CD4-positive, alpha-beta T cell treated with Interleukin-21 for 1 hour (primary cell): ENCODE measurements at regions not wholly inside any gene's neighbourhood (a gene's known extent, or its start where the extent isn't known, plus 50 kb on each side); places are given as distances from the start of the nearest gene placed in this dataset.
"Not testable (repeated sequence)": the region's sequence is repeated elsewhere in the genome, so short reads cannot be mapped to it uniquely, and the experiment has no call there.

ENCODE experiments used
- DNase-seq: peaks from one replicate; pipeline ENCODE4 v3.0.0-alpha.2; 2020

DNA sequence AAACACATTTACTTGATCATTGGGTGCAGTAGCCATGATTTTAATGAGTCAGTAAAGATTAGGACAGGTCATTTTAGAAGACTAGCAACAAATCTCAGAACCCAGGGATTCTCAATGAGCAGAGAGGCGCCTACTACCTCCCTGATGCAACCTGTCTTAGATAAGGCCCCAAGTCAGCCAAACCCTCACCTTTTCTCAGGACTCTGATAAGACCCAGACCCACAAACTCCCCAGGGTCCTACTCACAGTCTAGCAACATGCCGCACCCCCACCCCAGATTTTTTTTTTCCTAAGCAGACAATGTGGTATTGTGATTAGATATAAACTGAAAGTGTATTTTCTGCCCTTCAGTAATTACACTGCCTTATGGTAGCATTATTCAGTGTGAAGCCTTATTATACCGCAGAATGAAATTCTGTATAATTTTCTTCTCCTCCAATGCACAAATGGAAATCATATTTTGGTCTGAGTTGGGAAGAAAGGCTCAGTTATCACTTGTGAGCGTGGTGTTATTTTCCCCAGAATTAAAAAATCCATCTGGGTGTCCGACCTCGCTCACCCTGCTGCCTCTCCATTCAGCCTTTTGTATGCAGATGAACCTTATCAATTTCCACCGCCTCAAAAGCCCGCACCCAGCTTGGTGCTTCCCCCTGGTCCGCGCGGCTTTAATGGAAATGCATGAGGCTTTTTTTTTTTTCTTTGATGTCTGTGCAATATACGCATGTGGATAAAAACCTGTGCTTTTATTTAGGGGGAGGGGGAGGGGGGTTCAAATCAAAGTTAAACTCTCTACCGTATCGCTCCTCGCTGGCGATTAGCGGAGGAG is 122.0 kb upstream of the SOX14 start:
- no peak for DNase-seq

DNA sequence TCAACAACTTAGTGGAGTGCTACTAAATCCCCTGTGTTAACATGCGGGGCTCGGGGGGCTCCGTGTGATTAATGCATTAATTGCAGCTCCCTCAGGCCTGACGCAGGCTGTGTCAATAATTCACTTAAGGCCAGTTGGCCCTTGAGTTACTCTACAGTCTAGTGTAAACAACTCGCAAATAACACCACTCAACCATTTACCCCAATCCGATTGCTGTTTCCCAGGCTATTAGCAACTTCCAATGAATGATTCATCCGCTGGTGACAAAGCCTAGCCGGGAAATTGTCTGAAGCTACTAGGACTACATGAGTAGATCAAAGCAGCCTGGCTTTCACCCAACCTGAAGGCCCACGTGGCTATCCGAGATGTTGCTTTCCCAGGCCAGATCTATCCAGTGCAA is 121.3 kb upstream of the SOX14 start:
- no peak for DNase-seq

DNA sequence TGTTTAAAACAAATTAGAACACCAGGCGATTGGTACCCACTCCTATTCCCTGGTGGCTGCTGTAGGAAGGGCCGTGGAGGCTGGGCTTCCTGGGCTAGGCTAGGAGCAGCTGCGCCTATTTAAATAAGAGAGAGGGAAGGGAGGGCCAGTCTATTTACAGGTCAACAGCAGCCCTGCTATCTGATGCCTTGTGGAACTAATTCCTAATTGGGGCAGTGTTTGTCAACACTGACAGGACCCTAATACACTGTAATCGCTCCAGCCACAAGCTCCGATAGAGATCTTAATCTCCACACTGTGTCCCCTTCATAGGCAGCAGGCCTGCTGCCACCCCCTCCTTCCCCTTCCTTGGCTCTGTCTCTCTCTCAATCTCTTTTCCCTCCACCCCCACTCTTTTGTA is 116.9 kb upstream of the SOX14 start:
- DNase-seq: no peak

DNA sequence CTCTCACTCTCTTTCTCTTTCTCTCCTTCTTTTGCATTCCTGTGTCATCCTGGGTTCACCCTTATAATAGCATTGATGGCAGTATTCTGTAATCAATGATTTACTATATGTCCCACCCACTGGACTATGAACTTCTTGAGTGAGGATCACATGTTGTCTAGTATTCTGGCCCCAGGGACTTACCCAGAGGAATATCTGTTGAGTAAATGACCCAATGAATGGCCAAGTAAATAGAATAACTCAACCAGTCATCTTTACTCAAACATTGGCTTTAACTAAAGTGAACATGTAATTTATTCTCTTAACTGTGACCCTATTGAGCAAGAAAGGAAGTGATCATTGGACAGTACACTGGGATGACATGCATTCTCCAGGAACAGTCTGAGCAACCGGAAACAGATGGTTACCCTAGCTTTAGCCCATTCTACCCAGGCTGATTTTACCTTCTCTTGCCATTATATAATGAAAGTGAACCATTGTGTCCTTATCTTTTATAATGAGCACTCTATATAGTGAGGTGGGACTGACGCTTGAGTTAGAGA is 94.5 kb upstream of the SOX14 start:
- DNase-seq: no peak

DNA sequence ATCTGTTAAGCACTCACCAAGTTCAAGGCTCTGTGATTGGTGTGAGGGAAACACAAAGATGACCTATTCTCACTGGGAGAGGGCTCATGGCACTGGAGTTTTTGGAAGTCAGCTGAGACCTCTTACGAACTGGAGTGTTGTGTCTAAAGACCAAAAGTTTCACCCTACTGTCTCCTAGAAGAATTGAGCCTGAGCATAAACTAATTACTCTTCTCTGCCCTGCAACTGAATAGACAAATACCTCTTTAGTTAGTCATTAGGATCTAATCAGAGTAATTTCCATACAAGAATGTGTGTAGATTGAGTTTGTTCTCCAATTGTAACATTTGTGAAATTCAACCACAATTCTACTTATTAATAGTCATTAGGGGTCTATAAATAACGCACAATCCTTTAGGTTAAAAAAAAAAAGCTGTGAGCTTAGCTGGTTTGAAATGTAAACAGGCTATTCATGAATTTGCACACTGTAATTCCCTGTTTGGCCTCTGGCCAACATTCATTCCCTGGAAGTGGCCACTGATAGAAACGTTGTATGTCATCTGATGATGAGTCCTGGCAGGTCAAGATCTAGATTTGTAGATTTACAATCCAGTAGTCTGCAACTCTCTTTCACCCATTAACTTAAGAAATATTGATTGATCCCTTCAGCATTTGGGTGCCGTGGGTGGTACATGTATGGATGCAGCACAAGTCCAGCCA is 76.8 kb upstream of the SOX14 start:
- DNase-seq: no peak

DNA sequence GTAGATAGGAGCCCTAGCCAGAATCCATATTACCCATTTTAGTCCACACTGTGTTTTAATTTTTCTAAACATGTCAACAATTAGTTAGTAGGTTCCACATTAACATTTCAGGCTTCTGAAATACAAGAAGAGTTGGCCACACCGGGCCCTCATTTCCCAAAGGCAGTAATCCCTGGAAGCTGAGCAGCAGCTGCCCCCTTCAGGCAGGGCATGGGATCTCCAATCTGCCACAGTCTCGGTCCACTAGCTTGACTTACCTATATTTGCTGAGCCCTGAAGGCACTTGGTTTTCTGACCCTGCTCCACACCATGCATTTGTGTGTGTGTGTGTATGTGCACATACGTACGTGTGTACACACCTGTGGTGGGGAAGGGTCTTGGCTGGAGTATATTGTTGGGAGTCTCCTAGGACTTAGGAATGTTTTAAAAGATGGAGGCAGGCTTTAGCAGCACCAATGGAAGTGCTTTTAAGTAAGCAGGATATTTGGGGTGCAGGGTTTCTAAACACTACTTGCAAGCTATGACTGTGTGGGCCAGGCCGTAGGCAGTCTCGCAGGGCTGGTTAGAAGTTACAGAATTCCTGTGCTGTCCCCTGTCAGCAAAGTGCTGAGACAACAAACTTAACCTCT is 71.2 kb upstream of the SOX14 start:
- DNase-seq: no peak

DNA sequence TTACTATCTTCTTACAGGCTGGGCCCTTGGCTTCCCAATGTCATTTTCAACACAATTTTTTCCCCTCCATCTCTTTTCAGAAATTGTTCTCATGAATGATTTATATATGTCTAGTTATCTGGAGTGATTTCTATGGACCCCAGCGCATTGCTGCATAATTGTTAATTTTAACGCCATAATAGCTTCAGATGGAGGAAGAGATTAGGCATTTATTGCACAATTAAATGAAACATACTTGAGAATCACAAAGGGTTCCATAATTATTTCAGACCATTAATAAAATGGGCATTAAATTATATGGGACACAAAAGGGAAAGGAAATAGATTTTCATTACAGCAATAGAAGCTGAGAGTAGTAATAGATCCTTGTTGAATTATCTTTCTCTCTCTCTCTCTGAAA is 70.3 kb upstream of the SOX14 start:
- no peak for DNase-seq

DNA sequence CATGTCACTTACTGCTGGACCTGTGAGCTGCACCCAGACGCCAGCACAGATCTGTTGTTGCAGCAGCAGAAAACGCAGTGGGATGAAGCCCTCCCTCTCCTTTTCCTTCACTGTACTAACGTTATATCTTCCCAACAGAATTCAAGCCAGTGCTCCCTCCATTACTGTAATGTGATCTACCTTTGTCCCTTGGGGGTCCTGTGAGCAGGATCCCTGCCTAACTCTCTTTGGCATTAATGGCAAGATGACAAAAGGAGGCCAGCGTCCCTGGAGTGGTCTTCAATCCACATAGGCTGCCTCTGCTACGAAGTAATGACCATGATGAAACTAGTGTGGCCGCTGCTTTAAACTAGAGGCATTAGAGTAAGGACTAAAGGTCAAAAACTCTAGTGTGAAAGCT is 69.3 kb upstream of the SOX14 start:
- no peak for DNase-seq

DNA sequence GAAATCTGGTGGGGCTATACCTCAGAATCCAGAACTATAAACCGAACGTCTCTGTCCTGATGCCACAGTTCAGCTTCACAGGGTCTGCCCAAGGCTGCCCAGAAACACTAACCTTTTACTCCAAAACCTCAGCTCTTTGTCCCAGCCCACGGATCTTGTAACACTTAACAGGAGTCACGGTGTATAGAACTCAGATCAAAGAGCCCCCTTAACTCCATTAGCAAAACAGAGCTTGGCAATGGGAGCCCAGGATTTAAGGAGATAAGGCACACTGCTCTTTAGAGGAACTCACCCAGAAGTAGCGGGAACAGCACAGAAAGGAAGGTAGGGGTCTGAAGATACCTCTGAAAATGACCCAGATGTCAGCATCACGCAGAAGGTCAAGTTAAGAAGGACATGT is 68.8 kb upstream of the SOX14 start:
- DNase-seq: no peak

DNA sequence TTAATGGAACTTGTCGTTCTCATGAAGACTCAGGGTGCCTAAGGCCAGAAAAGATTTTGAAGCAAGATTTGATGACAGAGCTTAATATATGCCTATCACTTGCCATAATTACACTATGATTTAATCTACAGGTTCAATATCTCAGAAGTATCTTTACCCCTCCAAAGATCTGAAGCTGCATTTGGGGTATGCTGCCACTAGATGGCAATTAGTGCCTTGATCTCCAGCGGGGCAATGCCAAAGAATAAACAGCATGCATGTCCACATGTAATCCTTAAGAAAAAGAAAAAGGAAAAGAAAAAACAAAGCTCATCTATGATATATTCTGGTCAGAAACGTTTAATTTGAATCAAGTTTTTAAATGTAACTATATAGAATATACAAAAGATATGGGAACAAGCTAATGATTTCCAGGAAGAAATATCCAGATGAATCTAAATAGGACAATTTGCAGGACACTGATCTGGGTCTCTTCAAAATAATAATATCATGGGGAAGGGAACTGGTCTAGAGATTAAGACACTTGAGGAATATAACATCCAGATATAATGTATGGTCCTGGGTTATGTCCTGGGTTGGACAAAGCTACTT is 55.0 kb upstream of the SOX14 start:
- no peak for DNase-seq

DNA sequence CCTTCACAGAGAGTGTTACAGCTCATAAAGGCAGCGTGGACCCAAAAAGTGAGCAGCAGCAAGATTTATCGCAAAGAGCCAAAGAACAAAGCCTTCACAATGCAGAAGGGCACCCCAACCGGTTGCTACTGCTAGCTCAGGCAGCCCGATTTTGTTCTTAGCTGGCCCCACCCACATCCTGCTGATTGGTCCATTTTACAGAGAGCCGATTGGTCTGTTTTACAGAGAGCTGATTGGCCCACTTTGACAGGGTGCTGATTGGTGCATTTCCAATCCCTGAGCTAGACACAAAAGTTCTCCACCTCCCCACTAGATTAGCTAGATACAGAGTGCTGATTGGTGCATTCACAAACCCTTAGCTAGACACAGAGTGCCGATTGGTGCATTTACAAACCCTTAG is 50.1 kb upstream of the SOX14 start:
- not testable (repeated sequence) for DNase-seq
